GM21619 (cell line): ENCODE measurements at regions not wholly inside any gene's neighbourhood (a gene's known extent, or its start where the extent isn't known, plus 50 kb on each side); places are given as distances from the start of the nearest gene placed in this dataset.

Experiments used
- ATAC-seq: cut with Tn5 transposase; IDR thresholded peaks from one replicate; pipeline ENCODE4 v1.9.1; 2021; ENCODE audit not compliant: unreplicated experiment

GRCh38 chr2:173666171-173666888, 298.8 kb downstream of the SP3 start:
- ATAC-seq, result no peak

DNA sequence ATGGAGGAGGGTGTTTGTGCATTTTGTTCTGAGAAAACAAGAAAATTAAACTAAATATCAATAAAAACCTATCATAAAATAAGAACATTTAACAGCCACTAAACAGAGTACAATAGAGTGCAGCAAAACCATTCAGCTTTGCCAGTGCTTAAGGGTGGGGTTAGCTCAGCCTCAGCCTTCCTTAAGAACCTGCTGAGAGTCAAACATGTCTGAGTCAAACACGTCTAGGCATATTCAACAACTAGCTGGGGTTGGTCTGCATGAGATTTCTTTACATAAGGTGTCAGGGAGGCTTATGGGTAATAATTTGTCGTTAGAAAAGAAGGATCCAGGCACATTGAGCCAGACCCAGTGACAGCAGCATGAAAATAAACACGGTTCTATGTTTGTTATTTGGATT, 298.2 kb downstream of the SP3 start:
- no peak for ATAC-seq

DNA sequence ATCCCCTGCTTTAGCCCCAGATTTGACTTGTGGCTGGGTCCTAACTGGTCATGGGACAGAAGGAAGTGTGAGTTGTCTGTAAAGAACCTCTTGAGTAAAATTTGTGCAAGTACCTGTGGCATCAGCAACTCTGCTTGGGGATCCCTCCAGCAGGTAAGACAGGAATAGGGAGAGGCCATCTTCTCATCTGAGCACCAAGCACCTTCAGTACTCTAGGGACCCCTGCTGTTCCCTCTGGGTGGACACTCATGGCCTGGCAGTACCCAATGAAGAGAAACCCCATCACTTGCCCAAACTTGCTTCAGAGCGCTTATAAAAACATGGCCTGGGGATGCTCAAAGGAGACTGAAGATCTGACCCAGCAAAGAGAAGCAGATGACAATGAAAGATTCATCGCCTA, 297.8 kb downstream of the SP3 start:
- no peak for ATAC-seq

GRCh38 chr2:173669271-173669853, 295.8 kb downstream of the SP3 start:
- ATAC-seq, result no peak

DNA sequence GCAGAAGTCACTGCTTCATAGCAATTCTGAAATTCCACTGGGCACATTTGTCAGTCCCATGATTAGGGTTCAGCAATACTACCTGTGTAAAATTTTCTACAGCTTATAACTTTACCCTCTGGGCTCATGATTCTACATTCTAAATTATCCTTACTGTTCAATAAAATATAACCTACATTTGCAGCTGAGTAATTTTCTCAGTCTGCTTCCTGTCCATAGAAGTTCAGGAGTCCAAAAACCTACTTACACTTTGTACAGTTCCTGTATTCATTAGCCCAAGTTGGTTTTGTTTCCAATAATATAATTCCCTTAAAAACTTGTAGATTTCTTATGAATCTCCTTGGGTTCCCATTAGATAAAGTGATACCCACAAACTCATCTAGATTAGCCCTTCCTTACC, 295.3 kb downstream of the SP3 start:
- no peak for ATAC-seq

GRCh38 chr2:173672573-173673340, 292.4 kb downstream of the SP3 start:
- ATAC-seq, result no peak

DNA sequence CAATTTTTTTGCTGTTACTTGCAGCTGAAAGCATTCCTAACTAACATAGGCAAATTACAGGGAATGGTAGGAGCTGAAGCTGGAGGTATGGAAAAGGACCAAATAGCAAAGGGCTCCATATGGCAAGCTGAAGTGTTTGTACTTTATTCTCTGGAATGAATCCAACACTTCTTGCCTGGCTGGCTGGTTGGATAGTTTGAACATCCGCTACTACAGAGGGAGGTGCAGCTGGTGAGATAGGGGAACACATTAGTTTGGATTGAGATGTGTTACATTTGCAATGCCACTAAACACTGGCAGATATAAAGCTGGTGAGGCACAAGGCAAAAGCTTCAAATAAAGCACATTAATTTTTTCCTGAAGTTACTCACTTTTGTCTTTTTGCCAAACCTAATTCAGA, 291.5 kb downstream of the SP3 start:
- ATAC-seq, result no peak

GRCh38 chr2:173676647-173677046, 288.5 kb downstream of the SP3 start:
- no peak for ATAC-seq

GRCh38 chr2:173678186-173678585, 287.0 kb downstream of the SP3 start:
- no peak for ATAC-seq

- ATAC-seq, result no peak
Observed at GRCh38 chr2:173680574-173680973, 284.6 kb downstream of the SP3 start.

- no peak for ATAC-seq
Observed at GRCh38 chr2:173681881-173682650, 283.1 kb downstream of the SP3 start.

DNA sequence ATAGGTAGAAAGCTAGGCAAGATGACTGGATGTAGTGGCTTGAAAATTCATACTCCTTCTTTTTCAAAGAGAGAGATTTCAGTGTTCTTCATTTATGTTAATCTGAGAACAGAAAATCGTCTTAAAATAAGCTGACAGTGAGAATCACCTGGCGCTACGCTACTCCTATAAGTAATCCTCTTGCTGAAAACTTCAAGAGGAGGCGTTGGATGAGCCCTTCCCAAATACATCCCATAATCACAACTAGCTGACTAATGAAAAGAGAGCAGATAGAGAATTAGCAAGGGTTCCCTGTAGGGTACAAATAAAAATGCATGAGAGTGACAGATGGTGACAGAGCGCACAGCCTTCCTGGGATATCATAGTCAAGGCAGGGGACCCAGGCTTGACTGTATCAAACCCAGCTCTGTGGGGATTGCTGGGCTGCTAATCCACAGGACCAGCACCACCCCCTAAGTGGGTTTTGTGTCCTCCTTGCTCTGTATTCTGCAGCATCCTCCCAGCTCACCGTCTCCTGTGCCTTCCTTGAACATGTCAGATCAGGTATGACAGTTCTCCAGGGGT, 280.2 kb downstream of the SP3 start:
- no peak for ATAC-seq

GRCh38 chr2:173690349-173690748, 274.8 kb downstream of the SP3 start:
- no peak for ATAC-seq

DNA sequence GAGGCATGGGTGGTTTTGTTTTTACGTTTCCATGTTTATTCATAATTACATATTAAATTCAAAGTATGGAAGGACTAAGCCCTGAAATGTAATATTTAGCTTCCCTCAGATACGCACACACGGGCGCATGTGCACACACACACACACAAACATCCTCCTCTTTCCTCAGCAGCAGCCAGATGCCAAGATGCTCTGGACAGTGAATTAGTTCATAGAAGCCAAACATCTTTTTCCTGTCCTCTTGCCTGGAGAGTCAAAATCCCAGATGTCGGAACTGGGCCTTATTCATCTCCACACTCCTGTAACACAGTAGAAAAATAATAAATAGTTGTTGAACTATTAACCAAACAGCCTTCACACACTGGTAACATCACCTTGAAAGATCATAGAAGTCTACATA, 273.1 kb downstream of the SP3 start:
- ATAC-seq, result no peak

DNA sequence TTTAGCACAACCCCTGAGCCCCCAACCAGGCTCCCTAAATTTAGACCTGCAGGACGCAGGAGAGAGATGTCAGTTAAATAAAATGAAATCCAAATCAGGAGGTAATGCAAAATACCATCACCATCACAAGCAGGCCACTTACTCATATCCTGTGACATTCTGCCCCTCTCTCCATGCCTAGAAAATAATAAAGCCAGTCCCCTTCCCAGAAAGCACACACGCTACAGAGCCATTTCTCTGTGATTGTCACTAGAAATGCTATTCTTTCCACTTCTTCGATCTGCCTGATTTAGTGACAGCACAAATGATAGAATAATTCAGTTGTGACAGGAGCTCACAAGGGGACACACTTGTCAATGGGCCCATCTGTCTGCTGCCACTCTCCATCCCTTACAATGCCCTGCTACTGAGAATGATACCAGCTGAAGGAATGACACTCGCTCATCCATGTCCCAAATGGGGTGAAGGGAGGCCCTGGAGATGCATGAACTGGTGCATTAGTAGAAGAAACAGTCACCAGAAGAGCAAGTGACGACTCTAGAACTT, 272.1 kb downstream of the SP3 start:
- no peak for ATAC-seq

DNA sequence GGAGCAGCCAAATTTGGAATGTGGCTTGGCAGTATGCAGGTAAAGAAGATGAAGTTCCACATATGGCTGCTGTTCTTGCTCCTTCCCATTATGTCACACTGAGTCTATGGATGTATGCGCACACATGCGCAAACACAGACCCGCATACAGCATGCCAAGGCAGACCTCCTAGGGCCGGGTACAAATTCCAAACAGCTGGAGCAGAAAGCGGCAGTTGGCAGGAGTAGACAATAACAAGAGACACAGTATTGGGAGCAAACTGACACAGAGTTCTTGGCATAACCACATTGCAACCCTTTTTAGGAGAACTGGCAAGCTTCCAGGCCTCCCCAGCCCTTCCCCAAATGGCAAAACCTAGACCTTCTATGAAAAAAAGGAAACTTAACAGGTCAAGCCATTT, 268.9 kb downstream of the SP3 start:
- no peak for ATAC-seq

DNA sequence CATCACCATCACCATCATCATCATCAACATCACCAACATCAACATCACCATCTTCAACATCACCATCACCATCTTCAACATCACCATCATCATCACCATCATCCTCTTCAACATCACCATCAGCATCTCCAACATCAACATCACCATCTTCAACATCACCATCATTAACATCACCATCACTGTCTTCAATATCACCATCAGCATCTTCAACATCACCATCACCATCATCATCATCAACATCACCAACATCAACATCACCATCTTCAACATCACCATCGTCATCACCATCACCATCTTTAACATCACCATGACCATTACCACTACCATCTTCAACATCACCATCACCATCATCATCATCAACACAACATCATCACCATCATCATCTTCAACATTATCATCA, 267.2 kb downstream of the SP3 start:
- ATAC-seq, result no peak

DNA sequence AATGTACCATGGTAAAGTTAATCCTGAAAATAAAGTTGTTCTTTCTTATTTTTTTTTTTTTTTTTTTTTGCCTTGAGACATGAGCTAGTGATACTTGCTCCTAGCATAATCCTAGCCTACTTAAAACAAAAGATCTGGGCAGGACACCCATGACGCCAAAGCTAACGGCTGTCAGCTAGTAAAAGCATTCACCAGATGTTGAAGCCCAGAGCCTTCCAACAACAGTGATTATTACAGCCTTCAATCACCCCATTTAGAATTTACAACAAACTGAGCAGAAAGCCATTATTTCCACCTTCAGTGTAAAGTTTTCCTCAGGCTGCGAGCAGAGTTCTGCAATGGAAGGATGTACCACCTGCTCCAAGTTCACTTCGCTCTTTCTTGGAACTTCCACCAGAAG, 259.5 kb downstream of the SP3 start:
- no peak for ATAC-seq

DNA sequence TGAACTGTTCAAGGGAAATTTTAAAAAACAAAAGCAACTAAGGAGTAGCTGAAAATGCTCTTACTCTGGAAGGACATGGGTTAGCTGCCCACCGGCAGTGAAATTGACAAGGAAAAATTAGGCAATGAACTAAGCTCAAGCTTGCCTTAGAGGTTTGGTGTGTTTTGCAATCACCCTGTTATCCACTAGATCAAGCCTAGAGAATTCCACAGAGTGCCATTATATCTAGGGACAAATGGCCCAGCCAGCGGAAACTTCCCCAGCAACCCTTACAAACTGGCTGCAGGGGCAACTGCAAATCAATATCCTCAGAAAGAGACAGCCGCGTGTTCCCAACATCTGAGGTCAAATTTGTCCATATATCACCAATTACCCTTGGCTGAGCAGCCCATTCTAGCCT, 258.2 kb downstream of the SP3 start:
- no peak for ATAC-seq

GRCh38 chr2:173708806-173709205, 256.4 kb downstream of the SP3 start:
- ATAC-seq, result no peak

DNA sequence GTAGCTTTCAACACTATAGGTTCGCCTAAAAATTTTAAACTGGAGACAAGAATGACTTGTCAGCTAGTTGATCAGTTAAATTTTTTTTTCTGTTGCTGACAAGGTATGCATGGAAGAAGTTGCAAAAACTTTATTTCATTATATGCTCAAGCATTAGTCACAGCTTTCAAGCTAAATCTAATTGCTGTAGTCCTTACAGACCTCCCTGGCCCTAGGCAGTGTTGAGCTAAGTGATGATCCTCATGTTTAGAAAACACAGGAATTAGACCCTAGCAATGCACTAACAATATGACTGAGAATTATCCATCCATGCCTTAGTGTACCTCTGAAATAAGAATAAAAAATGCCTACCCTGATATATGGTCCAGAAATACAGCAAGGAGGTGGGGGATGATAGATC, 253.4 kb downstream of the SP3 start:
- ATAC-seq, result no peak
